Gastrocnemius medialis (tissue), 4 donors: ENCODE measurements at regions not wholly inside any gene's neighbourhood (a gene's known extent, or its start where the extent isn't known, plus 50 kb on each side); places are given as distances from the start of the nearest gene placed in this dataset.

Experiments used
- CTCF ChIP-seq, 5 experiments: fragments of 450-650 bp in 3 of 5; fragments of 200-600 bp in 2 of 5; sonication (generic) in 2 of 5; IDR thresholded peaks in 4 of 5; conservative IDR thresholded peaks in 1 of 5; 1 replicate in 4 of 5; 2 replicates in 1 of 5; pipeline ENCODE4 v1.5.1; 2016 to 2019; ENCODE audit warnings: antibody characterized with exemption in 5 of 5, mild to moderate bottlenecking in 3 of 5, moderate library complexity in 3 of 5
- POLR2A ChIP-seq, 2 donors: fragments of 450-650 bp; IDR thresholded peaks; one replicate each; pipeline ENCODE4 v1.6.1; 2017; ENCODE audit warnings: antibody characterized with exemption in 2 of 2, mild to moderate bottlenecking in 2 of 2, moderate library complexity in 2 of 2

GRCh38 chr2:104768694-104769093 is 85.2 kb upstream of the POU3F3 start:
- TF ChIP-seq CTCF (IDR thresholded peaks at IDR 0.05 in 4 of 5, conservative IDR thresholded peaks at IDR 0.05 in 1 of 5): no peak
- no peak for TF ChIP-seq POLR2A (IDR thresholded peaks at IDR 0.05)
